ENCODE measurements at regions not wholly inside any gene's neighbourhood (a gene's known extent, or its start where the extent isn't known, plus 50 kb on each side); places are given as distances from the start of the nearest gene placed in this dataset.
A peak's percentile ranks its signal among the peaks of the same experiment; 100 is the strongest.

- TF ChIP-seq, protein P1, sequence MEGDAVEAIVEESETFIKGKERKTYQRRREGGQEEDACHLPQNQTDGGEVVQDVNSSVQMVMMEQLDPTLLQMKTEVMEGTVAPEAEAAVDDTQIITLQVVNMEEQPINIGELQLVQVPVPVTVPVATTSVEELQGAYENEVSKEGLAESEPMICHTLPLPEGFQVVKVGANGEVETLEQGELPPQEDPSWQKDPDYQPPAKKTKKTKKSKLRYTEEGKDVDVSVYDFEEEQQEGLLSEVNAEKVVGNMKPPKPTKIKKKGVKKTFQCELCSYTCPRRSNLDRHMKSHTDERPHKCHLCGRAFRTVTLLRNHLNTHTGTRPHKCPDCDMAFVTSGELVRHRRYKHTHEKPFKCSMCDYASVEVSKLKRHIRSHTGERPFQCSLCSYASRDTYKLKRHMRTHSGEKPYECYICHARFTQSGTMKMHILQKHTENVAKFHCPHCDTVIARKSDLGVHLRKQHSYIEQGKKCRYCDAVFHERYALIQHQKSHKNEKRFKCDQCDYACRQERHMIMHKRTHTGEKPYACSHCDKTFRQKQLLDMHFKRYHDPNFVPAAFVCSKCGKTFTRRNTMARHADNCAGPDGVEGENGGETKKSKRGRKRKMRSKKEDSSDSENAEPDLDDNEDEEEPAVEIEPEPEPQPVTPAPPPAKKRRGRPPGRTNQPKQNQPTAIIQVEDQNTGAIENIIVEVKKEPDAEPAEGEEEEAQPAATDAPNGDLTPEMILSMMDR (conservative IDR thresholded peaks at IDR 0.05; ENCODE audit: low read depth, low read length): no peak
- H3K4me3 ChIP-seq (ENCODE audit: low read length): no peak overlapping the region
- DNase-seq (ENCODE audit: low read depth): no peak
Observed at GRCh38 chr13:82749551-82749950, 1132.7 kb downstream of the SLITRK1 start.

- TF ChIP-seq, protein P1 (conservative IDR thresholded peaks at IDR 0.05; ENCODE audit: low read depth, low read length): no peak
- no peak overlapping the region for H3K4me3 ChIP-seq (ENCODE audit: low read length)
- DNase-seq (ENCODE audit: low read depth): no peak
Observed at GRCh38 chr13:82747958-82748357, 1134.3 kb downstream of the SLITRK1 start.

- no peak overlapping the region for H3K4me3 ChIP-seq (ENCODE audit: low read length)
- DNase-seq (ENCODE audit: low read depth): peak; percentile 69
- TF ChIP-seq, protein P1 (conservative IDR thresholded peaks at IDR 0.05; ENCODE audit: low read depth, low read length): no peak
Observed at GRCh38 chr13:82747291-82747690, 1135.0 kb downstream of the SLITRK1 start.

- TF ChIP-seq, protein P1 (conservative IDR thresholded peaks at IDR 0.05; ENCODE audit: low read depth, low read length): no peak
- H3K4me3 ChIP-seq (ENCODE audit: low read length): no peak overlapping the region
- no peak for DNase-seq (ENCODE audit: low read depth)
Observed at GRCh38 chr13:82740442-82740841, 1141.8 kb downstream of the SLITRK1 start.

DNA sequence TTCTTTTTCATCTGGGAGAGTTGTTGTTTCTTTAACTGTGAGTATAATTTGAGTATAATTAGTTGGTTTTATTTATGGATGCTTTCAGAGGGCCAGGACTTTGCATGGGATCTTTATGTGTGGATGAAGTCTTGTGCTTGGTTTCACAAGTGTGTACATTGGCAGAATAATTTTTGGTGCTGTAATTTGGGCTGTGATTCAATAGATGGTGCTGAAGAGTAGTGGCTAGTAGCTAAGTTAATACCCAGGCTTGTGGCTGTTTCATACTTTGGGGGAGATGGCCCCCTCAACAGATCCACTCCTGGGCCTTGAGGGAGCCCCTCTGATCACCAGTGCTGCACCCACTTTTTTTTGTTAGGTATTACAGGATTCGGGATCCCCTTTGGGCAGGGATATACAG, 1142.4 kb downstream of the SLITRK1 start:
- TF ChIP-seq, protein P1 (conservative IDR thresholded peaks at IDR 0.05; ENCODE audit: low read depth, low read length): peak; percentile 29
- no peak for DNase-seq (ENCODE audit: low read depth)
- no peak overlapping the region for H3K4me3 ChIP-seq (ENCODE audit: low read length)

GRCh38 chr13:82729401-82729800, 1152.9 kb downstream of the SLITRK1 start:
- TF ChIP-seq, protein P1 (conservative IDR thresholded peaks at IDR 0.05; ENCODE audit: low read depth, low read length): no peak
- no peak for DNase-seq (ENCODE audit: low read depth)
- H3K4me3 ChIP-seq (ENCODE audit: low read length): no peak overlapping the region

- TF ChIP-seq, protein P1 (conservative IDR thresholded peaks at IDR 0.05; ENCODE audit: low read depth, low read length): no peak
- H3K4me3 ChIP-seq (ENCODE audit: low read length): no peak overlapping the region
- no peak for DNase-seq (ENCODE audit: low read depth)
Observed at GRCh38 chr13:82720986-82721385, 1161.3 kb downstream of the SLITRK1 start.
